ENCODE measurements at regions not wholly inside any gene's neighbourhood (a gene's known extent, or its start where the extent isn't known, plus 50 kb on each side); places are given as distances from the start of the nearest gene placed in this dataset.
"Not testable (repeated sequence)": the region's sequence is repeated elsewhere in the genome, so short reads cannot be mapped to it uniquely, and the experiment has no call there.

DNA sequence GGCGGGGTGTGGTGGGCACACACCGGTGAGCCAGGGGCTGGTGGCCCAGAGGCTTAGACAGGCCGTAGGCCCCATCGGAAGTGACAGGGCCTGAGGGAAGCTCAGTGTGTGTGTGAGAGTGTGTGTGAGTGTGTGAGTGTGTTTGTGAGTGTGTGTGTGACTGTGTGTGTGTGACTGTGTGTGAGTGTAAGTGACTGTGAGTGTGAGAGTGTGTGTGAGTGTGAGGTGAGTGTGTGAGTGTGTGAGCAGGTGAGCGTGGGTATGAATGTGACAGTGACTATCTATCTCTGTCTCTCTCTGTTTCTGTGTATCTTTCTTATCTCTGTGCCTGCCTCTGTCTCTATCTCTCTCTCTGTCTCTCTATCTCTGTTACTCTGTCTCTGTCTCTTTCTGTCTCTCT is 171.6 kb downstream of the TMEM121 start:
- not testable (repeated sequence) for TF ChIP-seq POLR2A (IDR thresholded peaks at IDR 0.05)
- TF ChIP-seq, protein P1, sequence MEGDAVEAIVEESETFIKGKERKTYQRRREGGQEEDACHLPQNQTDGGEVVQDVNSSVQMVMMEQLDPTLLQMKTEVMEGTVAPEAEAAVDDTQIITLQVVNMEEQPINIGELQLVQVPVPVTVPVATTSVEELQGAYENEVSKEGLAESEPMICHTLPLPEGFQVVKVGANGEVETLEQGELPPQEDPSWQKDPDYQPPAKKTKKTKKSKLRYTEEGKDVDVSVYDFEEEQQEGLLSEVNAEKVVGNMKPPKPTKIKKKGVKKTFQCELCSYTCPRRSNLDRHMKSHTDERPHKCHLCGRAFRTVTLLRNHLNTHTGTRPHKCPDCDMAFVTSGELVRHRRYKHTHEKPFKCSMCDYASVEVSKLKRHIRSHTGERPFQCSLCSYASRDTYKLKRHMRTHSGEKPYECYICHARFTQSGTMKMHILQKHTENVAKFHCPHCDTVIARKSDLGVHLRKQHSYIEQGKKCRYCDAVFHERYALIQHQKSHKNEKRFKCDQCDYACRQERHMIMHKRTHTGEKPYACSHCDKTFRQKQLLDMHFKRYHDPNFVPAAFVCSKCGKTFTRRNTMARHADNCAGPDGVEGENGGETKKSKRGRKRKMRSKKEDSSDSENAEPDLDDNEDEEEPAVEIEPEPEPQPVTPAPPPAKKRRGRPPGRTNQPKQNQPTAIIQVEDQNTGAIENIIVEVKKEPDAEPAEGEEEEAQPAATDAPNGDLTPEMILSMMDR (IDR thresholded peaks at IDR 0.05): not testable (repeated sequence)
